Testis (tissue), 2 donors: ENCODE measurements at regions not wholly inside any gene's neighbourhood (a gene's known extent, or its start where the extent isn't known, plus 50 kb on each side); places are given as distances from the start of the nearest gene placed in this dataset.

Source experiments
- CTCF ChIP-seq, 3 experiments: fragments of 450-650 bp in 2 of 3; fragments of 200-600 bp in 1 of 3; sonication (generic) in 1 of 3; IDR thresholded peaks; one replicate each; pipeline ENCODE4 v1.5.1; 2016 to 2019; ENCODE audit warnings: antibody characterized with exemption in 3 of 3, mild to moderate bottlenecking in 2 of 3, moderate library complexity in 1 of 3
- POLR2A ChIP-seq: fragments of 450-650 bp; IDR thresholded peaks from one replicate; pipeline ENCODE4 v1.6.1; 2017; ENCODE audit warnings: antibody characterized with exemption, mild to moderate bottlenecking, moderate library complexity

- TF ChIP-seq CTCF (IDR thresholded peaks at IDR 0.05) (no peak), POLR2A (no peak)
Observed at GRCh38 chr1:239786464-239786863, 305.2 kb upstream of the FMN2 start.
